IPS-15b (cell line): ENCODE measurements at regions not wholly inside any gene's neighbourhood (a gene's known extent, or its start where the extent isn't known, plus 50 kb on each side); places are given as distances from the start of the nearest gene placed in this dataset.

Experiments
- H3K27me3 ChIP-seq: one replicate; pipeline ENCODE4 v1.6.1; 2013; ENCODE audit warnings: low read length; ENCODE audit not compliant: control insufficient read depth, insufficient read depth
- H3K36me3 ChIP-seq: one replicate; pipeline ENCODE4 v1.6.1; 2013; ENCODE audit warnings: low read length; ENCODE audit not compliant: control insufficient read depth, insufficient read depth
- H3K4me1 ChIP-seq: one replicate; pipeline ENCODE4 v1.6.1; 2013; ENCODE audit warnings: mild to moderate bottlenecking, low read length; ENCODE audit not compliant: control insufficient read depth, insufficient read depth
- H3K4me3 ChIP-seq: one replicate; pipeline ENCODE4 v1.5.1; 2013; ENCODE audit warnings: low read depth, low read length
- H3K9ac ChIP-seq: one replicate; pipeline ENCODE4 v1.6.1; 2013; ENCODE audit warnings: low read depth, mild to moderate bottlenecking, low read length
- H3K9me3 ChIP-seq: one replicate; pipeline ENCODE4 v1.6.1; 2013; ENCODE audit warnings: mild to moderate bottlenecking, low read length; ENCODE audit not compliant: control insufficient read depth, insufficient read depth

GRCh38 chr4:41377196-41377595 lies 120.5 kb downstream of the UCHL1 start:
- Histone ChIP-seq H3K4me1 (no peaks in the 10 kb centered on the region), H3K9me3 (no peaks in the 10 kb centered on the region), H3K4me3 (no peak overlapping the region), H3K36me3 (no peaks in the 10 kb centered on the region), H3K27me3 (peaks cover 2% of the 10 kb centered on the region), H3K9ac (no peak overlapping the region)

GRCh38 chr4:41379230-41379629 lies 122.5 kb downstream of the UCHL1 start:
- Histone ChIP-seq H3K4me3 (no peak overlapping the region), H3K9me3 (no peaks in the 10 kb centered on the region), H3K27me3 (peaks cover 2% of the 10 kb centered on the region), H3K4me1 (no peaks in the 10 kb centered on the region), H3K9ac (no peak overlapping the region), H3K36me3 (no peaks in the 10 kb centered on the region)

- H3K9me3 ChIP-seq, result no peaks in the 10 kb centered on the region
- no peak overlapping the region for H3K9ac ChIP-seq
- no peak overlapping the region for H3K4me3 ChIP-seq
- H3K4me1 ChIP-seq, result no peaks in the 10 kb centered on the region
- no peaks in the 10 kb centered on the region for H3K36me3 ChIP-seq
- peaks cover 2% of the 10 kb centered on the region for H3K27me3 ChIP-seq
These were observed 123.9 kb downstream of the UCHL1 start for GRCh38 chr4:41380511-41381157.

- H3K36me3 ChIP-seq, result no peaks in the 10 kb centered on the region
- H3K9ac ChIP-seq, result no peak overlapping the region
- H3K4me1 ChIP-seq, result no peaks in the 10 kb centered on the region
- H3K9me3 ChIP-seq, result no peaks in the 10 kb centered on the region
- peaks cover 2% of the 10 kb centered on the region for H3K27me3 ChIP-seq
- no peak overlapping the region for H3K4me3 ChIP-seq
These were observed 124.7 kb downstream of the UCHL1 start for GRCh38 chr4:41381384-41381783.

- Histone ChIP-seq H3K36me3 (no peaks in the 10 kb centered on the region), H3K9me3 (no peaks in the 10 kb centered on the region), H3K4me1 (no peaks in the 10 kb centered on the region), H3K9ac (no peak overlapping the region), H3K27me3 (peaks cover 2% of the 10 kb centered on the region), H3K4me3 (no peak overlapping the region)
These were observed 128.3 kb downstream of the UCHL1 start for GRCh38 chr4:41384992-41385391.

GRCh38 chr4:41385481-41385880 lies 128.8 kb downstream of the UCHL1 start:
- Histone ChIP-seq H3K27me3 (peaks cover 2% of the 10 kb centered on the region), H3K4me1 (no peaks in the 10 kb centered on the region)

GRCh38 chr4:41388080-41388479 lies 131.4 kb downstream of the UCHL1 start:
- Histone ChIP-seq H3K27me3 (peaks cover 2% of the 10 kb centered on the region), H3K4me3 (no peak overlapping the region), H3K36me3 (no peaks in the 10 kb centered on the region), H3K4me1 (no peaks in the 10 kb centered on the region), H3K9me3 (no peaks in the 10 kb centered on the region), H3K9ac (no peak overlapping the region)

More at GRCh38 chr4:41385481-41385880, 128.8 kb downstream of the UCHL1 start:
- Histone ChIP-seq H3K4me3 (no peak overlapping the region), H3K9ac (no peak overlapping the region), H3K9me3 (no peaks in the 10 kb centered on the region), H3K36me3 (no peaks in the 10 kb centered on the region)

- Histone ChIP-seq H3K4me1 (no peaks in the 10 kb centered on the region), H3K4me3 (no peak overlapping the region), H3K36me3 (no peaks in the 10 kb centered on the region), H3K9ac (no peak overlapping the region), H3K9me3 (no peaks in the 10 kb centered on the region), H3K27me3 (no peaks in the 10 kb centered on the region)
These were observed 132.6 kb downstream of the UCHL1 start for GRCh38 chr4:41389356-41389755.

- Histone ChIP-seq H3K27me3 (no peaks in the 10 kb centered on the region), H3K9ac (no peak overlapping the region), H3K4me3 (no peak overlapping the region), H3K4me1 (no peaks in the 10 kb centered on the region), H3K36me3 (no peaks in the 10 kb centered on the region), H3K9me3 (no peaks in the 10 kb centered on the region)
These were observed 133.9 kb downstream of the UCHL1 start for GRCh38 chr4:41390661-41391060.

- Histone ChIP-seq H3K4me3 (no peak overlapping the region), H3K9ac (no peak overlapping the region), H3K27me3 (no peaks in the 10 kb centered on the region), H3K36me3 (no peaks in the 10 kb centered on the region), H3K9me3 (no peaks in the 10 kb centered on the region), H3K4me1 (no peaks in the 10 kb centered on the region)
These were observed 134.5 kb downstream of the UCHL1 start for GRCh38 chr4:41391271-41391670.

- no peaks in the 10 kb centered on the region for H3K27me3 ChIP-seq
These were observed 137.8 kb downstream of the UCHL1 start for GRCh38 chr4:41394481-41394894.

GRCh38 chr4:41396214-41396613 lies 139.5 kb downstream of the UCHL1 start:
- Histone ChIP-seq H3K4me1 (peaks cover 7% of the 10 kb centered on the region), H3K9ac (no peak overlapping the region), H3K36me3 (no peaks in the 10 kb centered on the region), H3K4me3 (no peak overlapping the region), H3K9me3 (no peaks in the 10 kb centered on the region), H3K27me3 (no peaks in the 10 kb centered on the region)

More at GRCh38 chr4:41394481-41394894, 137.8 kb downstream of the UCHL1 start:
- Histone ChIP-seq H3K9ac (no peak overlapping the region), H3K4me1 (peaks cover 7% of the 10 kb centered on the region), H3K4me3 (no peak overlapping the region), H3K36me3 (no peaks in the 10 kb centered on the region), H3K9me3 (no peaks in the 10 kb centered on the region)
